Neural progenitor cell (in vitro differentiated cells): ENCODE measurements at regions not wholly inside any gene's neighbourhood (a gene's known extent, or its start where the extent isn't known, plus 50 kb on each side); places are given as distances from the start of the nearest gene placed in this dataset.

Experiments
- EZH2 ChIP-seq: fragments of 200-600 bp; sonication (generic); IDR thresholded peaks from 2 replicates; pipeline ENCODE4 v1.6.1; 2017; ENCODE audit warnings: antibody characterized with exemption, mild to moderate bottlenecking, moderate library complexity
- TF ChIP-seq, protein P1 (sequence below): fragments of 200-600 bp; sonication (generic); IDR thresholded peaks from 2 replicates; pipeline ENCODE4 v1.5.1; 2017; ENCODE audit warnings: antibody characterized with exemption, mild to moderate bottlenecking

GRCh38 chr4:124958847-124959246, 246.3 kb upstream of the ANKRD50 start:
- TF ChIP-seq, protein P1, sequence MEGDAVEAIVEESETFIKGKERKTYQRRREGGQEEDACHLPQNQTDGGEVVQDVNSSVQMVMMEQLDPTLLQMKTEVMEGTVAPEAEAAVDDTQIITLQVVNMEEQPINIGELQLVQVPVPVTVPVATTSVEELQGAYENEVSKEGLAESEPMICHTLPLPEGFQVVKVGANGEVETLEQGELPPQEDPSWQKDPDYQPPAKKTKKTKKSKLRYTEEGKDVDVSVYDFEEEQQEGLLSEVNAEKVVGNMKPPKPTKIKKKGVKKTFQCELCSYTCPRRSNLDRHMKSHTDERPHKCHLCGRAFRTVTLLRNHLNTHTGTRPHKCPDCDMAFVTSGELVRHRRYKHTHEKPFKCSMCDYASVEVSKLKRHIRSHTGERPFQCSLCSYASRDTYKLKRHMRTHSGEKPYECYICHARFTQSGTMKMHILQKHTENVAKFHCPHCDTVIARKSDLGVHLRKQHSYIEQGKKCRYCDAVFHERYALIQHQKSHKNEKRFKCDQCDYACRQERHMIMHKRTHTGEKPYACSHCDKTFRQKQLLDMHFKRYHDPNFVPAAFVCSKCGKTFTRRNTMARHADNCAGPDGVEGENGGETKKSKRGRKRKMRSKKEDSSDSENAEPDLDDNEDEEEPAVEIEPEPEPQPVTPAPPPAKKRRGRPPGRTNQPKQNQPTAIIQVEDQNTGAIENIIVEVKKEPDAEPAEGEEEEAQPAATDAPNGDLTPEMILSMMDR = no peak
- TF ChIP-seq EZH2 = no peak
